Activated CD4-positive, alpha-beta memory T cell treated with anti-CD3 and anti-CD28 coated beads, Interleukin-2, amount 10 ng/mL, durations not matched to agents 7 days and 5 days (primary cell): ENCODE measurements at regions not wholly inside any gene's neighbourhood (a gene's known extent, or its start where the extent isn't known, plus 50 kb on each side); places are given as distances from the start of the nearest gene placed in this dataset.
"Not testable (repeated sequence)": the region's sequence is repeated elsewhere in the genome, so short reads cannot be mapped to it uniquely, and the experiment has no call there.

Experiments used
- CTCF ChIA-PET: fragments of 350-600 bp; sonication (Branson Sonifier 250); formaldehyde crosslinking; loops from one replicate; lab custom pipeline; 2021; ENCODE audit warnings: antibody characterized with exemption, inconsistent platforms; lab: Charles Lee
- POLR2A ChIA-PET: fragments of 350-600 bp; sonication (Branson Sonifier 250); formaldehyde crosslinking; loops from one replicate; lab custom pipeline; 2021; ENCODE audit warnings: antibody characterized with exemption; lab: Charles Lee
- DNase-seq: peaks from one replicate; pipeline ENCODE4 v3.0.0-alpha.2; 2020
- H3K27ac Mint-ChIP-seq: one replicate; pipeline ENCODE4 v1.8.0; 2021; ENCODE audit warnings: mild to moderate bottlenecking, mixed read lengths
- H3K27me3 Mint-ChIP-seq: one replicate; pipeline ENCODE4 v1.8.0; 2021; ENCODE audit warnings: mixed read lengths
- H3K36me3 Mint-ChIP-seq: one replicate; pipeline ENCODE4 v1.8.0; 2021; ENCODE audit warnings: low read depth, mixed read lengths
- H3K4me1 Mint-ChIP-seq: one replicate; pipeline ENCODE4 v1.8.0; 2021; ENCODE audit warnings: mixed read lengths
- H3K4me3 Mint-ChIP-seq: one replicate; pipeline ENCODE4 v1.8.0; 2021; ENCODE audit warnings: mild to moderate bottlenecking, mixed read lengths
- H3K9me3 Mint-ChIP-seq: one replicate; pipeline ENCODE4 v1.8.0; 2021; ENCODE audit warnings: mixed read lengths

DNA sequence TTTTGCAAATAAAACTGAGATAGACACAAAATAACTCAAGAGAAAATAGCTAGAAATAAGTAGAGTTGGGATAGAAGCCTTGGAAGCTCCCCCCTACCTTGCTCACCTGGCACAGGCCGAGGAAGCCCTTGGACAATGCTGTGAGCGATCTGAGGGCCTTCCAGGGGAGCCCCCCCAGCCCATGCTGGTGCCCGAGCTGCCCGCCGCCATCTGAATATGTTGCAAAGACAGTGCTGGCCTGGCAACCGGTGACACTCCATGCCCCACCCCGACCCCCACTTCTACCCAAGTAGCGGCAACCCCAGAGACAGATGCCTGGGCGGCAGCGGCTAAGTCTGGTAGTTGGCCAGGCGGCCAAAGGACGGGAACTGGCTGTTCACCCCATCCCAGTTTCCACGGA is 1435.1 kb upstream of the TPTE start:
- CTCF ChIA-PET, H3K4me1 Mint-ChIP-seq, H3K27ac Mint-ChIP-seq, DNase-seq, H3K27me3 Mint-ChIP-seq, H3K9me3 Mint-ChIP-seq, H3K4me3 Mint-ChIP-seq, H3K36me3 Mint-ChIP-seq, POLR2A ChIA-PET: not testable (repeated sequence)

DNA sequence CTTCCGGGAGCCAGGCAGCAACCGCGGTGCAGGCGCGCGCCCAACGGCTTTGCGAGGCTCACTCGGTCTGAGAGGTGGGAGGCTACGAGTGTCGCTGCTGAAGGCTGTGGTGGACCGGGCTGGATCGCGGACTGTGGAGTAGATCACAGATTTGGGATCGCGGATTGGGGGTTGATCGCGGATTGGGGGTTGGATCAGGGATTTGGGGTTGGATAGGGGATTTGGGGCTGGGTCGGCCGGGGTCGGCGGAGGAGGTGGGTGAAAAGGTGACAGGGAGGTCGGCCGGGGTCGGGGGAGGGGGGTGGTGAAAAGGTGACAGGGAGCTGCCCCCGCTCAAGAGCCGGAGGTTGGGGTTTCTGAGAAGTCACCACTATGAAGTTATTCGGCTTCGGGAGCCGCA is 1433.6 kb upstream of the TPTE start:
- H3K9me3 Mint-ChIP-seq, H3K27ac Mint-ChIP-seq, H3K27me3 Mint-ChIP-seq, H3K4me3 Mint-ChIP-seq, POLR2A ChIA-PET, H3K36me3 Mint-ChIP-seq, H3K4me1 Mint-ChIP-seq, DNase-seq, CTCF ChIA-PET: not testable (repeated sequence)

DNA sequence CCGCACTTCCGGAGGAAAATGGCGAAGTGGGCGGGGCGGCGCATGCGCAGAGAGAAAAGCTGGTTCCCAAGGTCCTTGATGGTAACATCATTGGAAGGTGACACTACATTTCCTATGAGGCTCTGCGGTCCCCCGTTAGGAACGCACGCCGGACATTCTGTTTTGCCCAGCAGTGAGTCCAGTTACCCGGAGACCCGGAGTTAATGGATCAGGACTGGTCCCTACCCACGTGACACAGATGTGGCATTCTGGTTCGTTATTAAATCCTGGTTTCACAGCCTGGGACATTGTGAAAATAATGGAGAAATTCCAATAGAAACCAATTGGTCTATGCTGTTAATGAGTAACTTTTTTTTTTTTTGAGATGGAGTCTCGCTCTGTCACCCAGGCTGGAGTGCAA is 1391.6 kb upstream of the TPTE start:
- H3K36me3 Mint-ChIP-seq, H3K9me3 Mint-ChIP-seq, H3K27ac Mint-ChIP-seq, POLR2A ChIA-PET, H3K4me1 Mint-ChIP-seq, H3K27me3 Mint-ChIP-seq, CTCF ChIA-PET, DNase-seq: not testable (repeated sequence)
- H3K4me3 Mint-ChIP-seq: peak overlapping the region; percentile 47

DNA sequence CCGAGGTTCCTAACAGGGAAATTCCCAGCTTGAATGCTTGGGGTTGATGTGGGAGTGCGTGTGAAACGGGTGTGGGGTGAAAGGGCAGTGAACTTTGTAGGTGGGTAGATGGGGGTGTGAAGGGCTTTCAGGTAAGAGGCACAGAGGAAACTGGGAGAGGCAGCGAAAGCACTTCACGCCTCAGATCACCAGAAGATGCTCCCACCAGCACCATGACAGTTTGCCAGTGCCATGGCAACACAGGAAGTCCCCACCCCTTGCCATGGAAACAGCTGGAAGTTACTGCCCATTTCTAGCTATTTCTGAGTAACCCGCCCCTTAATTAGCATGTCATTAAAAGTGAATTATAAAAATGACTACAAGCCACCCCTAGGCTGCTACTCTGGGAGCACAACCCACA is 1390.6 kb upstream of the TPTE start:
- H3K4me1 Mint-ChIP-seq, CTCF ChIA-PET, H3K9me3 Mint-ChIP-seq, H3K36me3 Mint-ChIP-seq, H3K27me3 Mint-ChIP-seq, H3K4me3 Mint-ChIP-seq, POLR2A ChIA-PET, DNase-seq, H3K27ac Mint-ChIP-seq: not testable (repeated sequence)
